PFSK-1 (cell line): ENCODE measurements at regions not wholly inside any gene's neighbourhood (a gene's known extent, or its start where the extent isn't known, plus 50 kb on each side); places are given as distances from the start of the nearest gene placed in this dataset.

ENCODE experiments used
- POLR2AphosphoS5 ChIP-seq: IDR thresholded peaks from 2 replicates; pipeline ENCODE4 v1.6.1; 2012; ENCODE audit warnings: low read depth, mild to moderate bottlenecking, control low read depth, low read length, moderate library complexity
- REST ChIP-seq, 2 experiments: IDR thresholded peaks; 2 replicates each; pipeline versions ENCODE4 v1.6.1 to v1.8.0; 2011 to 2012; ENCODE audit warnings: low read depth in 2 of 2, low read length in 2 of 2, control low read depth in 1 of 2, inconsistent platforms in 1 of 2, mild to moderate bottlenecking in 1 of 2, moderate library complexity in 1 of 2; ENCODE audit not compliant: insufficient read depth in 1 of 2
- SIN3A ChIP-seq: IDR thresholded peaks from 2 replicates; pipeline ENCODE4 v1.6.1; 2012; ENCODE audit warnings: mild to moderate bottlenecking, low read length, moderate library complexity, borderline replicate concordance; ENCODE audit not compliant: insufficient read depth
- TAF1 ChIP-seq: IDR thresholded peaks from 2 replicates; pipeline ENCODE4 v1.6.1; 2012; ENCODE audit warnings: low read length, control low read depth, borderline replicate concordance; ENCODE audit not compliant: insufficient read depth

GRCh38 chr3:145188079-145188770 is 972.8 kb downstream of the PLOD2 start:
- no peak for TF ChIP-seq TAF1
- no peak for TF ChIP-seq POLR2AphosphoS5
- no peak for TF ChIP-seq SIN3A
- no peak for TF ChIP-seq REST (IDR thresholded peaks at IDR 0.05; ENCODE audit: insufficient read depth in 1 of 2, low read depth in 2 of 2, low read length in 2 of 2)
